Suprapubic skin (tissue), 3 donors: ENCODE measurements at regions not wholly inside any gene's neighbourhood (a gene's known extent, or its start where the extent isn't known, plus 50 kb on each side); places are given as distances from the start of the nearest gene placed in this dataset.

Experiments
- CTCF ChIP-seq, 2 donors: fragments of 200-600 bp in 1 of 2; fragments of 450-650 bp in 1 of 2; sonication (generic) in 1 of 2; IDR thresholded peaks; one replicate each; pipeline ENCODE4 v1.5.1; 2016 to 2019; ENCODE audit warnings: antibody characterized with exemption in 2 of 2, mild to moderate bottlenecking in 1 of 2, moderate library complexity in 1 of 2
- POLR2AphosphoS5 ChIP-seq, 3 donors: sonication (generic); formaldehyde crosslinking; IDR thresholded peaks; one replicate each; pipeline ENCODE4 v1.6.1; 2017; ENCODE audit warnings: antibody characterized with exemption in 3 of 3

- no peak for TF ChIP-seq CTCF (IDR thresholded peaks at IDR 0.05)
- TF ChIP-seq POLR2AphosphoS5 (IDR thresholded peaks at IDR 0.05), result no peak
Observed at GRCh38 chrX:4322916-4323315, 609.5 kb upstream of the PRKX start.
